ENCODE measurements at regions not wholly inside any gene's neighbourhood (a gene's known extent, or its start where the extent isn't known, plus 50 kb on each side); places are given as distances from the start of the nearest gene placed in this dataset.

- Histone ChIP-seq H3K9me3 (ENCODE audit: control insufficient read depth, low read depth, low read length) (no peaks in the 10 kb centered on the region), H2BK5ac (ENCODE audit: insufficient read length, low read length) (no peak overlapping the region), H4K20me1 (ENCODE audit: control insufficient read depth, insufficient read depth, insufficient read length) (no peaks in the 10 kb centered on the region), H3K23me2 (ENCODE audit: insufficient read length, low read depth, low read length, poor library complexity, severe bottlenecking) (no peaks in the 10 kb centered on the region), H3K14ac (ENCODE audit: insufficient read depth, low read length) (no peak overlapping the region), H3K27me3 (ENCODE audit: insufficient read depth, low read length) (no peaks in the 10 kb centered on the region), H2BK120ac (ENCODE audit: low read depth, low read length, poor library complexity, severe bottlenecking) (no peak overlapping the region), H3K9ac (ENCODE audit: extremely low read depth, insufficient read length, low read length) (no peak overlapping the region), H4K8ac (replicated peaks; ENCODE audit: insufficient read length, low read depth, low read length) (no peak overlapping the region), H3K27ac (ENCODE audit: insufficient read length, low read depth, low read length) (no peak overlapping the region), H3K18ac (ENCODE audit: insufficient read length, low read depth, low read length) (no peak overlapping the region), H2AK5ac (ENCODE audit: insufficient read length, low read length) (no peak overlapping the region), H4K91ac (ENCODE audit: insufficient read length, low read depth, low read length) (no peak overlapping the region), H3K23ac (ENCODE audit: insufficient read length, low read depth, low read length) (no peak overlapping the region), H3K4me2 (ENCODE audit: insufficient read depth, insufficient read length, low read length) (no peak overlapping the region), H3K79me2 (ENCODE audit: insufficient read depth, low read length) (no peaks in the 10 kb centered on the region), H3K4ac (ENCODE audit: low read depth, low read length) (no peak overlapping the region), H3K4me1 (ENCODE audit: insufficient read depth, low read length) (no peaks in the 10 kb centered on the region), H3T11ph (ENCODE audit: low read length) (no peak overlapping the region), H2AFZ (ENCODE audit: low read length) (no peak overlapping the region), H2BK12ac (ENCODE audit: insufficient read length, low read depth, low read length) (no peak overlapping the region), H3K79me1 (ENCODE audit: insufficient read depth, low read depth, low read length, poor library complexity, severe bottlenecking) (no peaks in the 10 kb centered on the region), H2BK20ac (ENCODE audit: low read depth, low read length, poor library complexity, severe bottlenecking) (no peak overlapping the region), H3K56ac (ENCODE audit: insufficient read length, low read depth, low read length) (no peak overlapping the region), H4K5ac (ENCODE audit: insufficient read length, low read depth, low read length) (no peak overlapping the region), H2BK15ac (ENCODE audit: low read depth, low read length) (no peak overlapping the region)
- WGBS (ENCODE audit: extremely low coverage, insufficient read length, low lambda C conversion rate) = no CpG with 5 or more reads among the region's 1 CpG
- TF ChIP-seq CTCF (conservative IDR thresholded peaks at IDR 0.05) = no peak
- no peak for DNase-seq
- no peak overlapping the region for H3K4me3 Mint-ChIP-seq
- H3K27ac Mint-ChIP-seq = no peak overlapping the region
- peaks cover 0 to 11% of the 10 kb centered on the region in 2 experiments; a peak in 2 of 5 replicates for H3K9me3 Mint-ChIP-seq
- H3K4me1 Mint-ChIP-seq = no peaks in the 10 kb centered on the region
- peaks cover 0 to 2% (median 0%) of the 10 kb centered on the region in 3 experiments; a peak in 1 of 7 replicates for H3K36me3 Mint-ChIP-seq (ENCODE audit: insufficient read depth in 1 of 3, low read depth in 3 of 3)
- H3K27me3 Mint-ChIP-seq (ENCODE audit: low read depth) = no peaks in the 10 kb centered on the region
These were observed 258.6 kb downstream of the CBLN4 start for GRCh38 chr20:55746723-55747122.

All from H9 (cell line).